ENCODE measurements at regions not wholly inside any gene's neighbourhood (a gene's known extent, or its start where the extent isn't known, plus 50 kb on each side); places are given as distances from the start of the nearest gene placed in this dataset.

DNA sequence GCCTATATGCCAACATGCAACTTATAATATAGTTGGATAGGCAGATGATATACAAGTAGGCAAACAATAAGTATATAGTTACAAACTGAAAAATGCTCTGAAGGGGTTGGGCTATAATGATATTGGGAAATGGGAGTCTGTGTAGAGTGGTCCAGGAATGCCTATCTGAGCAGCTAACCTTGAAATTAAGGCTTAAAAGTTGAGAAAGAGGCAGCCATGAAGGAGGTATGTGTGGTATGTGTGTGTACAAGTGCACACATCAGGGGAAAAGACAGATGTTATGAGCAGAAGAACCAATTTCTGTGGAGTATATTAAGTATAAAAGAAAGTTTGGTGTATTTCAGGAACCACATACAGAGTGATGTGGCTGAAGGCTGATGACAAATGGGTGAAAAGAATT, 154.9 kb upstream of the PAPPA start:
- H3K27ac ChIP-seq (ENCODE audit: extremely low read length, insufficient read depth, low read length): no peak overlapping the region
- no peak overlapping the region for H3K9ac ChIP-seq (ENCODE audit: insufficient read depth, low read depth, low read length)
- no peak for TF ChIP-seq NFE2 (CRISPR knock-in tag; IDR thresholded peaks at IDR 0.05)
- no peak for TF ChIP-seq TEAD3 (CRISPR knock-in tag; optimal IDR thresholded peaks at IDR 0.05; ENCODE audit: borderline replicate concordance)
- TF ChIP-seq HDAC6 (IDR thresholded peaks at IDR 0.05; ENCODE audit: low read depth, low read length): no peak
- TF ChIP-seq NFKBIZ (CRISPR knock-in tag; IDR thresholded peaks at IDR 0.05): no peak
- TF ChIP-seq UBTF (CRISPR knock-in tag; IDR thresholded peaks at IDR 0.05): no peak
- no peak for TF ChIP-seq CHD4 (IDR thresholded peaks at IDR 0.05; ENCODE audit: borderline replicate concordance, low read length)
- no peak for TF ChIP-seq ZSCAN29 (CRISPR knock-in tag; conservative IDR thresholded peaks at IDR 0.05)
- no peak for TF ChIP-seq GATAD2A (CRISPR knock-in tag; IDR thresholded peaks at IDR 0.05)
- TF ChIP-seq, protein P1, sequence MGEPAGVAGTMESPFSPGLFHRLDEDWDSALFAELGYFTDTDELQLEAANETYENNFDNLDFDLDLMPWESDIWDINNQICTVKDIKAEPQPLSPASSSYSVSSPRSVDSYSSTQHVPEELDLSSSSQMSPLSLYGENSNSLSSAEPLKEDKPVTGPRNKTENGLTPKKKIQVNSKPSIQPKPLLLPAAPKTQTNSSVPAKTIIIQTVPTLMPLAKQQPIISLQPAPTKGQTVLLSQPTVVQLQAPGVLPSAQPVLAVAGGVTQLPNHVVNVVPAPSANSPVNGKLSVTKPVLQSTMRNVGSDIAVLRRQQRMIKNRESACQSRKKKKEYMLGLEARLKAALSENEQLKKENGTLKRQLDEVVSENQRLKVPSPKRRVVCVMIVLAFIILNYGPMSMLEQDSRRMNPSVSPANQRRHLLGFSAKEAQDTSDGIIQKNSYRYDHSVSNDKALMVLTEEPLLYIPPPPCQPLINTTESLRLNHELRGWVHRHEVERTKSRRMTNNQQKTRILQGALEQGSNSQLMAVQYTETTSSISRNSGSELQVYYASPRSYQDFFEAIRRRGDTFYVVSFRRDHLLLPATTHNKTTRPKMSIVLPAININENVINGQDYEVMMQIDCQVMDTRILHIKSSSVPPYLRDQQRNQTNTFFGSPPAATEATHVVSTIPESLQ (CRISPR knock-in tag; conservative IDR thresholded peaks at IDR 0.05): no peak
- no peak for TF ChIP-seq EEA1 (CRISPR knock-in tag; IDR thresholded peaks at IDR 0.05; ENCODE audit: borderline replicate concordance)
- no peak for TF ChIP-seq ZNF121 (CRISPR knock-in tag; IDR thresholded peaks at IDR 0.05)
- TF ChIP-seq NR3C1 (CRISPR knock-in tag; IDR thresholded peaks at IDR 0.05): no peak
- no peak for TF ChIP-seq TRIM24 (CRISPR knock-in tag; IDR thresholded peaks at IDR 0.05)
- no peak for TF ChIP-seq ZNF232 (CRISPR knock-in tag; IDR thresholded peaks at IDR 0.05; ENCODE audit: borderline replicate concordance)
- no peak for TF ChIP-seq NFRKB (IDR thresholded peaks at IDR 0.05)
- no peak for TF ChIP-seq IKZF5 (CRISPR knock-in tag; IDR thresholded peaks at IDR 0.05)
- TF ChIP-seq YEATS4 (CRISPR knock-in tag; IDR thresholded peaks at IDR 0.05; ENCODE audit: borderline replicate concordance): no peak
- no peak for TF ChIP-seq PPARG (CRISPR knock-in tag; conservative IDR thresholded peaks at IDR 0.05)
- no peak for TF ChIP-seq GABPA (IDR thresholded peaks at IDR 0.05; ENCODE audit: low read depth, low read length)
- no peak for TF ChIP-seq GABPA (CRISPR knock-in tag; IDR thresholded peaks at IDR 0.05; ENCODE audit: low read depth)
- POLR2A ChIA-PET: interaction anchor here (1.5 kb wide), 1 partner anchor 54 kb away, joined by 3 read pairs; no protein-coding TSS in a partner anchor
- ATAC-seq: no peak
- no peaks in the 10 kb centered on the region for H3K36me3 ChIP-seq (replicated peaks in 1 of 2; ENCODE audit: control insufficient read depth in 1 of 2, insufficient read depth in 2 of 2, low read length in 2 of 2)
- no peak overlapping the region for H3K4me3 ChIP-seq (replicated peaks in 1 of 3; ENCODE audit: insufficient read depth in 1 of 3, low read depth in 2 of 3, low read length in 3 of 3)
- DNase-seq (ENCODE audit: low spot score): no peak
- FAIRE-seq: no peak
- CTCF ChIA-PET (ENCODE audit: low intra/inter-chr PET ratio, low total read pairs): no interaction called here
- in situ Hi-C loops (cut with HindIII; ENCODE audit: extremely low pct_ligation_motif_present, low pct_unique_long_range_greater_than_20kb) (loop anchor here (5.0 kb wide), 1 partner anchor 116 kb away; no protein-coding TSS in a partner anchor), intact Hi-C loops (cut with micrococcal nuclease; ENCODE audit: unreplicated experiment) (no loop called here)
- no TSS peak for BruUV-seq (replicated peaks)
- H3K4me1 ChIP-seq (ENCODE audit: insufficient read depth, low read length): peaks cover 10% of the 10 kb centered on the region
- no peaks in the 10 kb centered on the region for H3K27me3 ChIP-seq (ENCODE audit: control insufficient read depth in 1 of 2, insufficient read depth in 2 of 2, low read length in 2 of 2)
- no peaks in the 10 kb centered on the region for H4K20me1 ChIP-seq (ENCODE audit: insufficient read depth, low read length)
- H3K4me2 ChIP-seq (ENCODE audit: low read depth, low read length): no peak overlapping the region
- H3K79me2 ChIP-seq (ENCODE audit: insufficient read depth, low read length): no peaks in the 10 kb centered on the region
- no peaks in the 10 kb centered on the region for H3K9me3 ChIP-seq (ENCODE audit: low read length)
- H2AFZ ChIP-seq (ENCODE audit: low read length): no peak overlapping the region
